Skin epidermis (tissue), 12 donors: ENCODE measurements at regions not wholly inside any gene's neighbourhood (a gene's known extent, or its start where the extent isn't known, plus 50 kb on each side); places are given as distances from the start of the nearest gene placed in this dataset.
"Not testable (repeated sequence)": the region's sequence is repeated elsewhere in the genome, so short reads cannot be mapped to it uniquely, and the experiment has no call there.

Source experiments
- H3K27ac ChIP-seq, 21 experiments: fragments of 200-600 bp; sonication (generic) in 11 of 21; one replicate each; pipeline ENCODE4 v1.5.0; 2020; ENCODE audit warnings: mild to moderate bottlenecking in 3 of 21, inconsistent platforms in 2 of 21, moderate library complexity in 2 of 21
- H3K4me3 ChIP-seq, 7 experiments: fragments of 200-600 bp; sonication (generic) in 2 of 7; one replicate each; pipeline ENCODE4 v1.5.0; 2020; ENCODE audit warnings: inconsistent platforms in 2 of 7, mild to moderate bottlenecking in 2 of 7, moderate library complexity in 1 of 7

GRCh38 chr1:211890091-211890995, 59.8 kb upstream of the LPGAT1 start:
- H3K27ac ChIP-seq, H3K4me3 ChIP-seq: not testable (repeated sequence)

GRCh38 chr1:211889307-211890090, 58.9 kb upstream of the LPGAT1 start:
- H3K4me3 ChIP-seq: peak overlapping the region in 2 of 7 experiments; percentile 6 to 13

GRCh38 chr1:211886551-211886950, 56.0 kb upstream of the LPGAT1 start:
- H3K27ac ChIP-seq: no peak overlapping the region
- H3K4me3 ChIP-seq: no peak overlapping the region

More at GRCh38 chr1:211889307-211890090, 58.9 kb upstream of the LPGAT1 start:
- not testable (repeated sequence) for H3K27ac ChIP-seq

GRCh38 chr1:211885747-211886522, 55.4 kb upstream of the LPGAT1 start:
- H3K4me3 ChIP-seq: no peak overlapping the region
- no peak overlapping the region for H3K27ac ChIP-seq

- no peak overlapping the region for H3K4me3 ChIP-seq
- no peak overlapping the region for H3K27ac ChIP-seq
Measured at GRCh38 chr1:211882381-211883004, 51.9 kb upstream of the LPGAT1 start.
